Mesothelial cell of epicardium (in vitro differentiated cells): ENCODE measurements at regions not wholly inside any gene's neighbourhood (a gene's known extent, or its start where the extent isn't known, plus 50 kb on each side); places are given as distances from the start of the nearest gene placed in this dataset.

Experiments
- DNase-seq, 2 experiments: peaks; one replicate each; pipeline ENCODE4 v3.0.0; 2021; ENCODE audit warnings: low spot score in 2 of 2; ENCODE audit not compliant: unreplicated experiment in 2 of 2
- H3K27ac Mint-ChIP-seq: 2 replicates; pipeline ENCODE4 v1.8.0; 2021; ENCODE audit warnings: mixed read lengths
- H3K27me3 Mint-ChIP-seq: 2 replicates; pipeline ENCODE4 v1.8.0; 2021; ENCODE audit warnings: low read depth, mixed read lengths
- H3K36me3 Mint-ChIP-seq: 2 replicates; pipeline ENCODE4 v1.8.0; 2021; ENCODE audit warnings: mixed read lengths
- H3K4me1 Mint-ChIP-seq: 2 replicates; pipeline ENCODE4 v1.8.0; 2021; ENCODE audit warnings: mixed read lengths
- H3K4me3 Mint-ChIP-seq: 2 replicates; pipeline ENCODE4 v1.8.0; 2021; ENCODE audit warnings: mild to moderate bottlenecking, moderate library complexity, mixed read lengths
- H3K9me3 Mint-ChIP-seq: 2 replicates; pipeline ENCODE4 v1.8.0; 2021; ENCODE audit warnings: mixed read lengths
- TF ChIP-seq, protein P1 (sequence below): fragments of 200-600 bp; sonication (generic); IDR thresholded peaks from one replicate; pipeline ENCODE4 v1.5.0; 2021; ENCODE audit warnings: antibody characterized with exemption; ENCODE audit not compliant: unreplicated experiment

DNA sequence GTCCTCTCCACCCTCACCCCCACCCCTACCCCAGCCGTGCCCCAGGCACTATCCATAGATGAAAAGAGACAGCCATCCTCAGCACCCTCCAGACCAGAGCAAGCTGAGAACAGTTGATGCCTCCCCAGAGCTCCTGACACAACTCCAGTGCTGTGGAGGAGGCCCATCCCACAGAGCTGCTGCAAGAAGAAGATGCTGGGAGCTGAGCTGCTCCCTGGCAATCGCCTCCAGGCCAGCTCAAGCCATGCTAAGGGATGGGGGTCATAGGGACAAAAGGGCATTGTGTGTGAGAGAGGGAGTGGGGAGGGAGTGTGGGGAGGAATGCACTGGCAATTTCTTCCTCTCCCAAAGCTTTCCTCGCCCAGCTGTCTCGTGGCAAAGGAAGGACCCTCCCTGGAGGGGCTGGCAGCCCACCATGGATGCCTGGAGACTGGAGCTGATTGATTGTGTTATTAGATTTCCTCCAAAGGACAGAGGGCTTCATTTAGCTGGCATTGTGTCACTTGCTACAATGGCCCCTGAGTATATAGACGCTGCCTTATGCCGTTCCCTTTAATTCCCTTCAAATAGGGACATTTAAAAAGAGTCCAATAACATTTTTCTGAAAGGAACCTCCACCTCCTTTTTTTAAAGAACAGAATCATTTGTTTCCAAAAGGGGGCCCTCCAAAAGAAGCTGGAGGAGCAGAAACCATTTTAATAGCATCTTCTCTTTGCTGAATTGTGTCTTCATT is 476.4 kb downstream of the FOXO1 start:
- H3K9me3 Mint-ChIP-seq = no peaks in the 10 kb centered on the region
- no peaks in the 10 kb centered on the region for H3K36me3 Mint-ChIP-seq
- peaks cover 4% of the 10 kb centered on the region for H3K27me3 Mint-ChIP-seq
- H3K4me1 Mint-ChIP-seq = peaks cover 42% of the 10 kb centered on the region
- no peak for DNase-seq
- no peak overlapping the region for H3K4me3 Mint-ChIP-seq
- H3K27ac Mint-ChIP-seq = peak overlapping the region; percentile 94
- TF ChIP-seq, protein P1, sequence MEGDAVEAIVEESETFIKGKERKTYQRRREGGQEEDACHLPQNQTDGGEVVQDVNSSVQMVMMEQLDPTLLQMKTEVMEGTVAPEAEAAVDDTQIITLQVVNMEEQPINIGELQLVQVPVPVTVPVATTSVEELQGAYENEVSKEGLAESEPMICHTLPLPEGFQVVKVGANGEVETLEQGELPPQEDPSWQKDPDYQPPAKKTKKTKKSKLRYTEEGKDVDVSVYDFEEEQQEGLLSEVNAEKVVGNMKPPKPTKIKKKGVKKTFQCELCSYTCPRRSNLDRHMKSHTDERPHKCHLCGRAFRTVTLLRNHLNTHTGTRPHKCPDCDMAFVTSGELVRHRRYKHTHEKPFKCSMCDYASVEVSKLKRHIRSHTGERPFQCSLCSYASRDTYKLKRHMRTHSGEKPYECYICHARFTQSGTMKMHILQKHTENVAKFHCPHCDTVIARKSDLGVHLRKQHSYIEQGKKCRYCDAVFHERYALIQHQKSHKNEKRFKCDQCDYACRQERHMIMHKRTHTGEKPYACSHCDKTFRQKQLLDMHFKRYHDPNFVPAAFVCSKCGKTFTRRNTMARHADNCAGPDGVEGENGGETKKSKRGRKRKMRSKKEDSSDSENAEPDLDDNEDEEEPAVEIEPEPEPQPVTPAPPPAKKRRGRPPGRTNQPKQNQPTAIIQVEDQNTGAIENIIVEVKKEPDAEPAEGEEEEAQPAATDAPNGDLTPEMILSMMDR = no peak

DNA sequence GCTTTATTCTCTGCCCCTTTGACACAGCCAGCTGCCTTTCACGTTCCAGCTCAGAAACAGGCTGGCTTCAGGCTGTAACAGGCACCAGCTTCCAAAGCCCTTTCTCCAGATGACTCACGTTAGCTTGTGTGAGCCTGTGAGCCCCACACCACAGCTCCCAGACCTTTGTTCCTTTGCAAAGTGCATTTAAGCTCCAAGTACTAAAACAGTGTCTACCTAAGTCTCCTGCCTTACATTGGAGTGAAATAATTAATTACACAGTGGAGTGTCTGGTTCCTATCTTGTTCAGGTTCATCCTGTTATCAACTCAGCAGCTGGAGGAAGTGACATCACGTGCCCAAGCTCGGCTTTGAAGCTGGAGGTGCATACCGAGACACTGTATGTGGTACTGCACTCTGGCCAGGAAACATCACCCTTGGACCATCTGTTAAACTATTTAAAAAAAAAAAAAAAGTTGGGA is 475.8 kb downstream of the FOXO1 start:
- DNase-seq = no peak
- no peak overlapping the region for H3K4me3 Mint-ChIP-seq
- peaks cover 4% of the 10 kb centered on the region for H3K27me3 Mint-ChIP-seq
- H3K27ac Mint-ChIP-seq = peak overlapping the region; percentile 94
- no peaks in the 10 kb centered on the region for H3K9me3 Mint-ChIP-seq
- peaks cover 42% of the 10 kb centered on the region for H3K4me1 Mint-ChIP-seq
- TF ChIP-seq, protein P1 = no peak
- no peaks in the 10 kb centered on the region for H3K36me3 Mint-ChIP-seq

DNA sequence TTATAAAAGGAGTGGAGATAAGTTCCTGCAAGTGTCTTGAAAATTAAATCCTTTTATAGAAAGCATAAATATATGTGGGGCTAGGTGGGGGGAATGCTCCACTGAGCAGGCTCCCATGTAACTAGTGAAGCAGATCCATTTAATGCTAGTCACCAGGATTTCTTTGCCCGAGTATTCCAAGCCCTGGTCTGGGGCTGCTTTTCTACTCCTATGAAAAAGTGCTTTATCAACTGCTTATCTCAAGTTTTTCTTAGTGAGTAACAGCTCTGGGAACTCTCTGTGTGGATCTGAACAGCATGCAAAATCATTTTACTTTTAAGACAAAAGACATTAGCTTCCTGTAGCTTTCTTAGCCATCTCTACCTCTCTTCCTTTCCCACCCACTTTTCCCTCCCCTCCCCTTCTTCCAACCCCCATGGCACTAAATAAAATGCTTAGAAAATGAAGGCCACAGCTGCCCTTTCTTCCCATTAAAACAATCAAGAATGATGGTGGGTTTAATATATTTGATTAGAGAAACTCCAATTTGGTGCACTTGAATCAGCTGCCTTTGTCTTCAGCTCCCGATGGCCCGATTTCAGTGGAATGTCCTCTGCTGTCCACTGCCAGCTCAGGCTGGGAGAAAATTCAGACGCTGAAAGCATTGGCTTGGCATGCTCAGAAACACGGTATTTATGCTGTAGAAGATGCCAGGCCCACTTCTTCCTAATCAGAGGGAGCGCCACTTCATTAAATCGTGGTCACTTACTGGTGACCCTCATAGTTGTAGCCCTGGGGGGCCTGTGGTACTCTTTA is 475.1 kb downstream of the FOXO1 start:
- H3K4me3 Mint-ChIP-seq = no peak overlapping the region
- TF ChIP-seq, protein P1 = no peak
- peaks cover 42% of the 10 kb centered on the region for H3K4me1 Mint-ChIP-seq
- no peaks in the 10 kb centered on the region for H3K9me3 Mint-ChIP-seq
- peak overlapping the region; percentile 94 for H3K27ac Mint-ChIP-seq
- no peaks in the 10 kb centered on the region for H3K36me3 Mint-ChIP-seq
- no peak for DNase-seq
- peaks cover 4% of the 10 kb centered on the region for H3K27me3 Mint-ChIP-seq

DNA sequence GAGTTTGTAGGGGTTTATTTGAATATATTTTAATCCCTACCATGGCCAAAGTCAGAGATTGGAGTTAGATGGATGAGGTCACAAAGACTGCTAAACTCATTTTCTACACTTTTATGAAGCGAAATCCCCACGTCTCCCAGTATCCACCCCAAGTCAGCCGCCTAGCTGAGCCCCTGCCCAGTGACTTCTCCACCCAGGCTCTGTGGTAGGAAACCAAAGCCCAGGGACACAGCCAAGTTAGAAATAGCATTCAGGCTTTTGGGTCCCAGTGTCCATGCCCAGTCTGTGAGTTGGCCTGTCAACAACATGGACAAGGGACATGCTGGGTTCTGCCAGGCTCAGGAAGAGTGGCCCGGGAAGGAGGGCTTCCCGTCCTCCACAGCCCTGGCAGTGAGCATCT is 474.0 kb downstream of the FOXO1 start:
- H3K4me3 Mint-ChIP-seq = no peak overlapping the region
- H3K27me3 Mint-ChIP-seq = peaks cover 4% of the 10 kb centered on the region
- TF ChIP-seq, protein P1 = no peak
- no peaks in the 10 kb centered on the region for H3K36me3 Mint-ChIP-seq
- DNase-seq = no peak
- no peak overlapping the region for H3K27ac Mint-ChIP-seq
- no peaks in the 10 kb centered on the region for H3K9me3 Mint-ChIP-seq
- H3K4me1 Mint-ChIP-seq = peaks cover 42% of the 10 kb centered on the region

DNA sequence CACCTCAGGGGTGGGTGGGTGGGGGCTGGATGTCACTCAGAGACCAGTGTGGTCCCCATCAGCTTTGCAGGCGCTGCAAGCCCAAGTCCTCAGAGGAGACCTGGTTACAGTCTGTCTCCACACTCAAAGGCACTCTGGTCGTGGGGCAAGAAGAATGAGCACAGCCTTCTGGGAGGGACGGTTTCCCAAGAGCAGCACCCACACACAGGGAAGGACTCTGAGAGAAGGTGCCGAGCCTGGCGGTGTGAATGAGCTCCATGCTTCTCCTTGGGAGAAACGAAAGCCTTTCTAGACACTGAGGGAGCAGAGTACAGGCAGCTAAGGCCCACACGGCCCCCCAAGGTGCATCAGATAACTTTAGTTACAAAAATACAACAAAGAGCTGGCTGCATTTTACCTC is 473.6 kb downstream of the FOXO1 start:
- H3K9me3 Mint-ChIP-seq = no peaks in the 10 kb centered on the region
- no peak for DNase-seq
- H3K27me3 Mint-ChIP-seq = peaks cover 4% of the 10 kb centered on the region
- no peak overlapping the region for H3K4me3 Mint-ChIP-seq
- H3K36me3 Mint-ChIP-seq = no peaks in the 10 kb centered on the region
- H3K27ac Mint-ChIP-seq = no peak overlapping the region
- peaks cover 39% of the 10 kb centered on the region for H3K4me1 Mint-ChIP-seq
- TF ChIP-seq, protein P1 = no peak
